K562 (cell line): ENCODE measurements at regions not wholly inside any gene's neighbourhood (a gene's known extent, or its start where the extent isn't known, plus 50 kb on each side); places are given as distances from the start of the nearest gene placed in this dataset.

Experiments
- ATF7 ChIP-seq: fragments of 450-650 bp; IDR thresholded peaks from 2 replicates; pipeline ENCODE4 v1.7.1; 2014; ENCODE audit warnings: mild to moderate bottlenecking, moderate library complexity
- PCBP1 ChIP-seq: fragments of 200-400 bp; formaldehyde crosslinking; IDR thresholded peaks from 2 replicates; pipeline ENCODE4 v1.6.1; 2018; ENCODE audit warnings: mild to moderate bottlenecking, low read depth, low read length; ENCODE audit not compliant: poor library complexity, severe bottlenecking
- POLR2AphosphoS5 ChIP-seq: IDR thresholded peaks from 2 replicates; pipeline ENCODE4 v1.6.1; 2011; ENCODE audit warnings: mild to moderate bottlenecking, low read depth, low read length, moderate library complexity; ENCODE audit not compliant: control insufficient read depth, insufficient read depth

DNA sequence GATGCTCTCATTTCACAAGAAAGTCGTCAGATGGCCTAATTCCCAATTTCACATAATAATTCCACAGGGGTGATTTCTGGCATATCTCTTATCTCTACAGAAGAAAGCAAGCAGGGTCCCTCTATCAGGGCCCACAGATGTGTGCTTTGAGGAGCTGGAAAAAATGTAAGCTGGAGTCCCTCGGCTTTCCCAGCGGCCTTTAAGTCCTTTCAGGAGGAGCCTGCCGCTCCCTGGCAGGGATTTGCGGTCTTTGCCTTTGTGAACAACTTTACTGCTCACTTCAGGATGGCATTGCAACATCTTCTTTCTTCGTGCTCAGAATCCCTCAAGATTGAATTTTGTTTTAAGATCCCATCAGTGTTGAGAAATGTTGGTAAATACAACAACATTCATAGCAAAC lies 83.0 kb downstream of the FZD10 start:
- TF ChIP-seq POLR2AphosphoS5 (no peak), PCBP1 (no peak), ATF7 (no peak)
